Astrocyte (in vitro differentiated cells and primary cell): ENCODE measurements at regions not wholly inside any gene's neighbourhood (a gene's known extent, or its start where the extent isn't known, plus 50 kb on each side); places are given as distances from the start of the nearest gene placed in this dataset.

Source experiments
- DNase-seq: peaks from one replicate; pipeline ENCODE4 v3.0.0-alpha.2; 2010; ENCODE audit warnings: low read depth
- FAIRE-seq: peaks from 2 replicates; lab custom pipeline; 2011; peaks lifted over from hg19 to GRCh38; lab: Jason Lieb, UNC
- H2AFZ ChIP-seq: 2 replicates; pipeline ENCODE4 v1.6.0; 2012; ENCODE audit warnings: low read depth, low read length, inconsistent platforms
- H3K27ac ChIP-seq: 2 replicates; pipeline ENCODE4 v1.5.1; 2011; ENCODE audit warnings: low read depth, low read length, inconsistent platforms
- H3K27me3 ChIP-seq: 2 replicates; pipeline ENCODE4 v1.6.0; 2011; ENCODE audit warnings: low read length, inconsistent platforms; ENCODE audit not compliant: insufficient read depth
- H3K36me3 ChIP-seq: 2 replicates; pipeline ENCODE4 v1.5.1; 2011; ENCODE audit warnings: low read length, inconsistent platforms; ENCODE audit not compliant: insufficient read depth
- H3K4me1 ChIP-seq: 2 replicates; pipeline ENCODE4 v1.5.1; 2011; ENCODE audit warnings: low read length, inconsistent platforms; ENCODE audit not compliant: insufficient read depth
- H3K4me2 ChIP-seq: 2 replicates; pipeline ENCODE4 v1.6.0; 2012; ENCODE audit warnings: low read length, inconsistent platforms
- H3K4me3 ChIP-seq: 2 replicates; pipeline ENCODE4 v1.5.1; 2011; ENCODE audit warnings: low read depth, mild to moderate bottlenecking, low read length, inconsistent platforms; ENCODE audit not compliant: insufficient read depth
- H3K79me2 ChIP-seq: 2 replicates; pipeline ENCODE4 v1.6.0; 2012; ENCODE audit warnings: mild to moderate bottlenecking, low read length, inconsistent platforms; ENCODE audit not compliant: insufficient read depth
- H3K9ac ChIP-seq: 2 replicates; pipeline ENCODE4 v1.6.0; 2012; ENCODE audit warnings: mild to moderate bottlenecking, low read length, inconsistent platforms
- H3K9me3 ChIP-seq: 2 replicates; pipeline ENCODE4 v1.5.1; 2012; ENCODE audit warnings: low read depth, mild to moderate bottlenecking, low read length, inconsistent platforms; ENCODE audit not compliant: insufficient read depth
- H4K20me1 ChIP-seq: 2 replicates; pipeline ENCODE4 v1.6.0; 2012; ENCODE audit warnings: low read length, inconsistent platforms; ENCODE audit not compliant: insufficient read depth
- H3K27ac Mint-ChIP-seq: one replicate; pipeline ENCODE4 v1.8.0; 2021; ENCODE audit warnings: mild to moderate bottlenecking, mixed read lengths; ENCODE audit not compliant: unreplicated experiment
- H3K27me3 Mint-ChIP-seq: one replicate; pipeline ENCODE4 v1.8.0; 2021; ENCODE audit warnings: low read depth, mixed read lengths; ENCODE audit not compliant: unreplicated experiment
- H3K36me3 Mint-ChIP-seq: one replicate; pipeline ENCODE4 v1.8.0; 2021; ENCODE audit warnings: low read depth, mixed read lengths; ENCODE audit not compliant: unreplicated experiment
- H3K4me1 Mint-ChIP-seq: one replicate; pipeline ENCODE4 v1.8.0; 2021; ENCODE audit warnings: low read depth, mixed read lengths; ENCODE audit not compliant: unreplicated experiment
- H3K4me3 Mint-ChIP-seq: one replicate; pipeline ENCODE4 v1.8.0; 2021; ENCODE audit warnings: mild to moderate bottlenecking, moderate library complexity, mixed read lengths; ENCODE audit not compliant: unreplicated experiment
- H3K9me3 Mint-ChIP-seq: one replicate; pipeline ENCODE4 v1.8.0; 2021; ENCODE audit warnings: mild to moderate bottlenecking, mixed read lengths; ENCODE audit not compliant: unreplicated experiment
- CTCF ChIP-seq: IDR thresholded peaks from 2 replicates; pipeline ENCODE4 v1.5.1; 2011; ENCODE audit warnings: low read depth, mild to moderate bottlenecking, inconsistent platforms, low read length, moderate library complexity; ENCODE audit not compliant: insufficient read depth
- EZH2 ChIP-seq: IDR thresholded peaks from 2 replicates; pipeline ENCODE4 v1.6.1; 2012; ENCODE audit warnings: mild to moderate bottlenecking, low read length, inconsistent platforms; ENCODE audit not compliant: insufficient read depth

DNA sequence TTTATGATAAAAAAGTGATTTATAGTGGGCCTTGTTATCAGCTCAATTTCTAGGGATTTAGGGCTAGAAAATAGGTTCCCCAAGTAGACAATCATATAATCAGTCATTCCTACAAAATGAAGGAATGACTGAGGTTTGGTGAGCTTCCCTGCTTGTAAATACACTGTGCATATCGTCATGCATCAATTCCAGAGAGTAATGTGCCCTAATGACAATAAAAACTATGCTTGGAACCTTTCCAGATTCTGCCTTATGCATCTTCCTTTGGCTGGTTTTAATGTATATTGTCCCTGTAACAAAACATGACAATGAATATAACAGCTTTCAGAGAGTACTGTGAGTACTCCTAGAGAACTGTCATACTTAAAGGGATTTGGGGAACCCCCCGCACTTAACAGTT lies 1310.9 kb downstream of the PCDH7 start:
- H3K4me1 ChIP-seq: no peaks in the 10 kb centered on the region
- Mint-ChIP-seq H3K9me3 (no peaks in the 10 kb centered on the region), H3K36me3 (no peaks in the 10 kb centered on the region), H3K4me3 (no peak overlapping the region), H3K4me1 (peaks cover 18% of the 10 kb centered on the region), H3K27ac (no peak overlapping the region), H3K27me3 (no peaks in the 10 kb centered on the region)
- no peak for DNase-seq
- H3K4me2 ChIP-seq: no peak overlapping the region
- H3K9ac ChIP-seq: no peak overlapping the region
- TF ChIP-seq EZH2 (no peak), CTCF (no peak)
- H3K27ac ChIP-seq: no peak overlapping the region
- no peaks in the 10 kb centered on the region for H4K20me1 ChIP-seq
- no peaks in the 10 kb centered on the region for H3K9me3 ChIP-seq
- no peaks in the 10 kb centered on the region for H3K79me2 ChIP-seq
- no peak for FAIRE-seq
- H3K4me3 ChIP-seq: no peak overlapping the region
- H2AFZ ChIP-seq: no peak overlapping the region
- H3K36me3 ChIP-seq: no peaks in the 10 kb centered on the region
- no peaks in the 10 kb centered on the region for H3K27me3 ChIP-seq

GRCh38 chr4:32032136-32032672 lies 1312.0 kb downstream of the PCDH7 start:
- no peak overlapping the region for H3K4me2 ChIP-seq
- no peak overlapping the region for H3K9ac ChIP-seq
- H3K9me3 Mint-ChIP-seq: no peaks in the 10 kb centered on the region
- no peak overlapping the region for H2AFZ ChIP-seq
- DNase-seq (no peak), FAIRE-seq (no peak)
- no peak overlapping the region for H3K27ac Mint-ChIP-seq
- H3K36me3 ChIP-seq: no peaks in the 10 kb centered on the region
- H3K4me3 ChIP-seq: no peak overlapping the region
- no peaks in the 10 kb centered on the region for H3K27me3 ChIP-seq
- H3K4me1 ChIP-seq: no peaks in the 10 kb centered on the region
- no peak overlapping the region for H3K4me3 Mint-ChIP-seq
- H3K9me3 ChIP-seq: no peaks in the 10 kb centered on the region
- H3K27me3 Mint-ChIP-seq: no peaks in the 10 kb centered on the region
- peaks cover 11% of the 10 kb centered on the region for H3K4me1 Mint-ChIP-seq
- no peaks in the 10 kb centered on the region for H3K79me2 ChIP-seq
- no peaks in the 10 kb centered on the region for H4K20me1 ChIP-seq
- H3K36me3 Mint-ChIP-seq: no peaks in the 10 kb centered on the region
- no peak for TF ChIP-seq CTCF
- TF ChIP-seq EZH2: no peak
- no peak overlapping the region for H3K27ac ChIP-seq

GRCh38 chr4:32037399-32037798 lies 1317.2 kb downstream of the PCDH7 start:
- no peak for DNase-seq
- H3K27me3 Mint-ChIP-seq: no peaks in the 10 kb centered on the region
- H3K27ac ChIP-seq: no peak overlapping the region
- H3K4me1 Mint-ChIP-seq: no peaks in the 10 kb centered on the region
- no peaks in the 10 kb centered on the region for H3K79me2 ChIP-seq
- no peaks in the 10 kb centered on the region for H3K27me3 ChIP-seq
- H2AFZ ChIP-seq: no peak overlapping the region
- H4K20me1 ChIP-seq: no peaks in the 10 kb centered on the region
- no peaks in the 10 kb centered on the region for H3K36me3 ChIP-seq
- no peaks in the 10 kb centered on the region for H3K36me3 Mint-ChIP-seq
- no peak overlapping the region for H3K9ac ChIP-seq
- no peak overlapping the region for H3K27ac Mint-ChIP-seq
- no peak for FAIRE-seq
- H3K4me3 Mint-ChIP-seq: no peak overlapping the region
- TF ChIP-seq EZH2 (no peak), CTCF (no peak)
- H3K4me2 ChIP-seq: no peak overlapping the region
- H3K4me1 ChIP-seq: no peaks in the 10 kb centered on the region
- no peak overlapping the region for H3K4me3 ChIP-seq
- H3K9me3 Mint-ChIP-seq: no peaks in the 10 kb centered on the region
- H3K9me3 ChIP-seq: no peaks in the 10 kb centered on the region
